ENCODE measurements at regions not wholly inside any gene's neighbourhood (a gene's known extent, or its start where the extent isn't known, plus 50 kb on each side); places are given as distances from the start of the nearest gene placed in this dataset.

DNA sequence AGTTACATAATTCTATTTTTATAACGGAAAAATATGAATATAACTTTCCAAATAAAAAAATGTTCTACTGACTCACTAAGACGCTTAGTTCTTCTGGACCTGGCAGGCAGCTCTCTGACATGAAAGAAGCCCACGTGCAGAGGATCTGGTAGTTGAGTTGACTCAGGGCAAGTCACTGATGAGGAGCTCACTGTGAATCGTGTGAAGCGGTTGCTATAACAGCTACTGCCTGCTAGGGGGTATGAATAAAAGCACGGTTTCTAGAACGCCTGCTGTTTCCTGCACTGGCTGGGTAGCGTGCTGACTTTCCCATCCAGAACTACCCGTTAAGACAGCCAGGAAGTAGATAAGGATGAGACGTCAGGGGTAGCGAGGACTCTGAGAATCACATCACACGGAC lies 54.7 kb upstream of the WASF3 start:
- TF ChIP-seq, protein P1, sequence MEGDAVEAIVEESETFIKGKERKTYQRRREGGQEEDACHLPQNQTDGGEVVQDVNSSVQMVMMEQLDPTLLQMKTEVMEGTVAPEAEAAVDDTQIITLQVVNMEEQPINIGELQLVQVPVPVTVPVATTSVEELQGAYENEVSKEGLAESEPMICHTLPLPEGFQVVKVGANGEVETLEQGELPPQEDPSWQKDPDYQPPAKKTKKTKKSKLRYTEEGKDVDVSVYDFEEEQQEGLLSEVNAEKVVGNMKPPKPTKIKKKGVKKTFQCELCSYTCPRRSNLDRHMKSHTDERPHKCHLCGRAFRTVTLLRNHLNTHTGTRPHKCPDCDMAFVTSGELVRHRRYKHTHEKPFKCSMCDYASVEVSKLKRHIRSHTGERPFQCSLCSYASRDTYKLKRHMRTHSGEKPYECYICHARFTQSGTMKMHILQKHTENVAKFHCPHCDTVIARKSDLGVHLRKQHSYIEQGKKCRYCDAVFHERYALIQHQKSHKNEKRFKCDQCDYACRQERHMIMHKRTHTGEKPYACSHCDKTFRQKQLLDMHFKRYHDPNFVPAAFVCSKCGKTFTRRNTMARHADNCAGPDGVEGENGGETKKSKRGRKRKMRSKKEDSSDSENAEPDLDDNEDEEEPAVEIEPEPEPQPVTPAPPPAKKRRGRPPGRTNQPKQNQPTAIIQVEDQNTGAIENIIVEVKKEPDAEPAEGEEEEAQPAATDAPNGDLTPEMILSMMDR (conservative IDR thresholded peaks at IDR 0.05; ENCODE audit: low read depth, low read length), result peak; percentile 26
- DNase-seq (ENCODE audit: low read depth), result peak; percentile 52
- H3K4me3 ChIP-seq (ENCODE audit: low read length), result no peak overlapping the region

DNA sequence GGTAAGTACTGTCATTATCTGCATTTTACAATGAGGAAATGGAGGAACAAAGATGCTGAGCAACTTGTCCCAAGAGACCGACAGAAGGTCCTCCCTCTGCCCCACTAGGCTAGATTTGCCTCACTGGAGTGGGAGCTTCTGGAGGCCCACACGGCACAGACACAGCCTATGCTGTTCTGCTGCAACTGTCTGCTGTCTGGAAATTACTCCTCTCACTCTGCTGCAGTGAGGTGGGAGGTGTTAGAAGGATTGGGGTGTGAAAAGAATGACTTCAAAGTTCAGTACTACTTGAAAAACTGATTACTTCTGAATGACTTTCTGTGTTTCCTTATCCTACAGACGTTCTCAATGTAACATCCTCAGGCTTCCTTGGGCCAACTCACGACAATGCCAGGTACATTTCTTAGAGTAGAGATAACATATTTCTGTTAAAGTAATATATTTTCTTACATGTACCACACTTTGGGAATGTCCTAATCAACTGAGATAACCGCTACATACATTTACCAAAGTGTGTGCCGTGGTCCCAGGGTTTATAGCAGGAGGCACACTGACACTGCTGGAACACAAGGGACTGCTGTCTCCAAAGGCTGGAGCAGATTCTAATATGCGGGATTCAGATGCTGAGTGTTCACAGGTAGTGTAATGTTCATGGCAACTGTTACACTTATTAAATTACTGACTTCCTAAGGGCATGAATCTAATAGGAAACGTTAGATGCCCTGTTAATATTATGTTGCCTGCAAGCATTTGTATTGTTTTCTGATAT lies 53.5 kb upstream of the WASF3 start:
- TF ChIP-seq, protein P1 (conservative IDR thresholded peaks at IDR 0.05; ENCODE audit: low read depth, low read length), result no peak
- DNase-seq (ENCODE audit: low read depth), result no peak
- H3K4me3 ChIP-seq (ENCODE audit: low read length), result no peak overlapping the region

Measured in retinal pigment epithelial cell (primary cell).